K562 (cell line): ENCODE measurements at regions not wholly inside any gene's neighbourhood (a gene's known extent, or its start where the extent isn't known, plus 50 kb on each side); places are given as distances from the start of the nearest gene placed in this dataset.
A peak's percentile ranks its signal among the peaks of the same experiment; 100 is the strongest.

Source experiments
- ATAC-seq: fragments of 200-7000 bp; cut with Tn5 transposase; 3 replicates; pipeline ENCODE4 v1.9.1; 2020; ENCODE audit warnings: moderate library complexity
- BruUV-seq: library from RNA; stranded (reverse); fragments of 400-500 nt; replicated peaks from 2 replicates; lab custom pipeline; 2021; lab: Mats Ljungman, UMichigan
- CTCF ChIA-PET: fragments of 300-600 bp; formaldehyde crosslinking; extraction: SDS; loops from one replicate; lab custom pipeline; 2021; ENCODE audit warnings: low intra/inter-chr PET ratio; lab: Yijun Ruan, JAX
- POLR2A ChIA-PET: fragments of 300-600, 350-650 bp; sonication (Branson Sonifier 250); formaldehyde crosslinking; extraction: SDS; loops from one replicate; lab custom pipeline; 2021; ENCODE audit warnings: antibody characterized with exemption, inconsistent platforms; lab: Yijun Ruan, JAX
- DNase-seq, 4 experiments: peaks; one replicate each; pipeline versions ENCODE4 v3.0.0 to v3.0.0-alpha.2; 2011 to 2018; ENCODE audit warnings: low spot score in 3 of 4, mixed read lengths in 3 of 4; ENCODE audit errors: extremely low read depth in 1 of 4
- FAIRE-seq: peaks from 2 replicates; lab custom pipeline; 2011; peaks lifted over from hg19 to GRCh38; lab: Jason Lieb, UNC
- H2AFZ ChIP-seq: 2 replicates; pipeline ENCODE4 v1.6.0; 2011; ENCODE audit warnings: low read depth, low read length, control low read depth, inconsistent platforms
- H3K27ac ChIP-seq: fragments of 200-600 bp; 3 replicates; pipeline ENCODE4 v1.8.0; 2011; ENCODE audit warnings: low read depth, mild to moderate bottlenecking, control low read depth, inconsistent platforms, low read length, moderate library complexity, mixed read lengths; ENCODE audit errors: extremely low read depth
- H3K27me3 ChIP-seq, 2 experiments: fragments of 300-600 bp in 1 of 2; 2 replicates in 1 of 2; 3 replicates in 1 of 2; pipeline versions ENCODE4 v1.6.0 to v1.8.0; 2011; ENCODE audit warnings: inconsistent platforms in 2 of 2, low read length in 2 of 2, mild to moderate bottlenecking in 1 of 2, mixed read lengths in 1 of 2, moderate library complexity in 1 of 2; ENCODE audit not compliant: control insufficient read depth in 2 of 2, insufficient read depth in 2 of 2
- H3K36me3 ChIP-seq: fragments of 300-600 bp; 3 replicates; pipeline ENCODE4 v1.8.0; 2011; ENCODE audit warnings: mild to moderate bottlenecking, low read length, inconsistent platforms; ENCODE audit not compliant: control insufficient read depth, insufficient read depth
- H3K4me1 ChIP-seq, 2 experiments: fragments of 200-600 bp in 1 of 2; replicated peaks in 1 of 2; 2 replicates in 1 of 2; 3 replicates in 1 of 2; pipeline versions ENCODE4 v1.5.1 to v1.8.0; 2011; ENCODE audit warnings: inconsistent platforms in 2 of 2, low read length in 2 of 2, mild to moderate bottlenecking in 1 of 2, mixed read lengths in 1 of 2, moderate library complexity in 1 of 2; ENCODE audit not compliant: control insufficient read depth in 2 of 2, insufficient read depth in 2 of 2
- H3K4me2 ChIP-seq: 2 replicates; pipeline ENCODE4 v1.6.1; 2011; ENCODE audit warnings: low read length, control low read depth, inconsistent platforms, mixed read lengths; ENCODE audit not compliant: insufficient read depth
- H3K4me3 ChIP-seq: fragments of 200-600 bp; sonication (generic), shearing (Covaris generic); 2 replicates; pipeline ENCODE4 v1.5.1; 2016; ENCODE audit warnings: control low read depth, inconsistent platforms
- H3K79me2 ChIP-seq: fragments of 200-600 bp; 3 replicates; pipeline ENCODE4 v1.8.0; 2011; ENCODE audit warnings: low read length, inconsistent platforms; ENCODE audit not compliant: control insufficient read depth, insufficient read depth
- H3K9ac ChIP-seq, 2 experiments: 2 replicates each; pipeline versions ENCODE4 v1.6.0 to v1.6.1; 2011; ENCODE audit warnings: low read depth in 2 of 2, low read length in 2 of 2, control low read depth in 1 of 2, inconsistent platforms in 1 of 2, mild to moderate bottlenecking in 1 of 2, mixed read lengths in 1 of 2; ENCODE audit not compliant: insufficient read depth in 1 of 2
- H3K9me1 ChIP-seq: one replicate; pipeline ENCODE4 v1.6.0; 2011; ENCODE audit warnings: inconsistent platforms, mild to moderate bottlenecking, low read length, moderate library complexity; ENCODE audit not compliant: control insufficient read depth, insufficient read depth
- H3K9me3 ChIP-seq: replicated peaks from 2 replicates; pipeline ENCODE4 v1.5.1; 2011; ENCODE audit warnings: low read depth, low read length, inconsistent platforms; ENCODE audit not compliant: control insufficient read depth, insufficient read depth
- H4K20me1 ChIP-seq: replicated peaks from 2 replicates; pipeline ENCODE4 v1.6.1; 2011; ENCODE audit warnings: low read length, inconsistent platforms, mixed read lengths; ENCODE audit not compliant: control insufficient read depth, insufficient read depth
- FOXA3 ChIP-seq, 2 experiments: fragments of 450-650 bp in 1 of 2; sonication (generic) in 1 of 2; formaldehyde crosslinking; IDR thresholded peaks in 1 of 2; conservative IDR thresholded peaks in 1 of 2; 2 replicates each; pipeline versions ENCODE4 v1.4.0 to v1.8.0; 2020 to 2022; ENCODE audit warnings: mild to moderate bottlenecking in 2 of 2, missing genetic modification reagents in 1 of 2
- HNRNPL ChIP-seq: fragments of 200-400 bp; formaldehyde crosslinking; IDR thresholded peaks from 2 replicates; pipeline ENCODE4 v1.6.1; 2017; ENCODE audit warnings: low read depth, mild to moderate bottlenecking, low read length
- RHOXF2B ChIP-seq: fragments of 250-450 bp; sonication (Bioruptor Pico); conservative IDR thresholded peaks from 2 replicates; pipeline ENCODE4 v1.5.1; 2021
- SRSF9 ChIP-seq: fragments of 200-400 bp; formaldehyde crosslinking; IDR thresholded peaks from 2 replicates; pipeline ENCODE4 v1.6.1; 2017; ENCODE audit warnings: low read depth, low read length, borderline replicate concordance
- ZFP91 ChIP-seq: sonication (generic); formaldehyde crosslinking; IDR thresholded peaks from 2 replicates; pipeline ENCODE4 v1.8.0; 2022; ENCODE audit warnings: mild to moderate bottlenecking, missing genetic modification reagents
- ZHX1 ChIP-seq: fragments of 150-350 bp; conservative IDR thresholded peaks from 2 replicates; pipeline ENCODE4 v1.6.1; 2014; ENCODE audit warnings: low read length
- ZNF232 ChIP-seq: sonication (generic); formaldehyde crosslinking; IDR thresholded peaks from 2 replicates; pipeline ENCODE4 v1.8.0; 2022; ENCODE audit warnings: mild to moderate bottlenecking, missing genetic modification reagents
- ZNF830 ChIP-seq: fragments of 250-450 bp; sonication (Bioruptor Pico); IDR thresholded peaks from 2 replicates; pipeline ENCODE4 v1.5.0; 2021; ENCODE audit warnings: mild to moderate bottlenecking
- WGBS: fragments of 100-300 bp; shearing (Covaris generic); methylation state at CpG from one replicate; pipeline ENCODE4 v1.1.6; 2016; ENCODE audit warnings: low coverage, mixed read lengths; ENCODE audit not compliant: insufficient coverage; ENCODE audit errors: missing lambda C conversion rate; 5-methylcytosine and 5-hydroxymethylcytosine counted together
- in situ Hi-C: fragments of 300-500 bp; cut with MboI; formaldehyde crosslinking; loops from 4 replicates; pipeline ENCODE4 v1.15.0; 2018; ENCODE audit warnings: inconsistent platforms, mixed read lengths
- intact Hi-C: fragments of 100-400 bp; cut with micrococcal nuclease; formaldehyde crosslinking; loops from 2 replicates; pipeline ENCODE4 v1.14.2; 2022
- TF ChIP-seq, protein P1 (sequence below): sonication (generic); formaldehyde crosslinking; IDR thresholded peaks from 2 replicates; pipeline ENCODE4 v1.8.1; 2023; ENCODE audit warnings: missing genetic modification reagents, mild to moderate bottlenecking, borderline replicate concordance
- TF ChIP-seq, protein P2 (sequence below): fragments of 250-450 bp; sonication (Bioruptor Pico); IDR thresholded peaks from 2 replicates; pipeline ENCODE4 v1.4.0; 2020; ENCODE audit warnings: mild to moderate bottlenecking, moderate library complexity

GRCh38 chr9:19631181-19631580 lies 157.7 kb downstream of the SLC24A2 start (continued):
- no peak for TF ChIP-seq ZHX1

DNA sequence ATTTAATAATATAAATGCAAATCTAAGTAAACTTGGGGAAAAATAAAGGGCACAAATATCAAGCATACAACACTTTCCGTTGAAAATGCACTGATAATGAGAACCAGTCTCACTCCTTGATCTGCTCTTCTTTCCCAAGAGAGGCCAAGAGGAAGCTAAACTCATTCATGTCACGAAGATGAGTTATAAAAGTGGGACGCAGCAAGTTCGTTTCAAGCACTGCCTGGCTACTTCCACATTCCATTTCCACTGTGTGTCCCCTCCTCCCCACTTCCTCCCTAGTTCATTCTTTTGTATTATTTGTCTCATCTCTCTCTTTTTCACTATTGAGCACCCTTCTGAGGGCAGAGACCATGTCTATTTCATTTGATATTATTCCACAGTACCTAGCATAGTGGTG lies 158.1 kb downstream of the SLC24A2 start:
- Histone ChIP-seq H3K4me3 (no peak overlapping the region), H3K9ac (no peak overlapping the region), H4K20me1 (no peaks in the 10 kb centered on the region), H3K4me1 (no peaks in the 10 kb centered on the region; a peak in 1 of 5 replicates), H3K27me3 (no peaks in the 10 kb centered on the region), H3K79me2 (no peaks in the 10 kb centered on the region), H3K9me3 (no peaks in the 10 kb centered on the region), H2AFZ (peak overlapping the region; percentile 34; the same call in 1 of the 2 replicates), H3K9me1 (no peaks in the 10 kb centered on the region), H3K27ac (no peak overlapping the region), H3K36me3 (no peaks in the 10 kb centered on the region), H3K4me2 (no peak overlapping the region)
- ChIA-PET POLR2A (no interaction called here), CTCF (no interaction called here)
- no TSS peak for BruUV-seq
- in situ Hi-C loops, result no loop called here
- intact Hi-C loops, result no loop called here
- ATAC-seq (no peak), DNase-seq (no peak), FAIRE-seq (no peak)
- WGBS, result 5% methylated on average over 4 of the region's 4 CpGs
- TF ChIP-seq, protein P1, sequence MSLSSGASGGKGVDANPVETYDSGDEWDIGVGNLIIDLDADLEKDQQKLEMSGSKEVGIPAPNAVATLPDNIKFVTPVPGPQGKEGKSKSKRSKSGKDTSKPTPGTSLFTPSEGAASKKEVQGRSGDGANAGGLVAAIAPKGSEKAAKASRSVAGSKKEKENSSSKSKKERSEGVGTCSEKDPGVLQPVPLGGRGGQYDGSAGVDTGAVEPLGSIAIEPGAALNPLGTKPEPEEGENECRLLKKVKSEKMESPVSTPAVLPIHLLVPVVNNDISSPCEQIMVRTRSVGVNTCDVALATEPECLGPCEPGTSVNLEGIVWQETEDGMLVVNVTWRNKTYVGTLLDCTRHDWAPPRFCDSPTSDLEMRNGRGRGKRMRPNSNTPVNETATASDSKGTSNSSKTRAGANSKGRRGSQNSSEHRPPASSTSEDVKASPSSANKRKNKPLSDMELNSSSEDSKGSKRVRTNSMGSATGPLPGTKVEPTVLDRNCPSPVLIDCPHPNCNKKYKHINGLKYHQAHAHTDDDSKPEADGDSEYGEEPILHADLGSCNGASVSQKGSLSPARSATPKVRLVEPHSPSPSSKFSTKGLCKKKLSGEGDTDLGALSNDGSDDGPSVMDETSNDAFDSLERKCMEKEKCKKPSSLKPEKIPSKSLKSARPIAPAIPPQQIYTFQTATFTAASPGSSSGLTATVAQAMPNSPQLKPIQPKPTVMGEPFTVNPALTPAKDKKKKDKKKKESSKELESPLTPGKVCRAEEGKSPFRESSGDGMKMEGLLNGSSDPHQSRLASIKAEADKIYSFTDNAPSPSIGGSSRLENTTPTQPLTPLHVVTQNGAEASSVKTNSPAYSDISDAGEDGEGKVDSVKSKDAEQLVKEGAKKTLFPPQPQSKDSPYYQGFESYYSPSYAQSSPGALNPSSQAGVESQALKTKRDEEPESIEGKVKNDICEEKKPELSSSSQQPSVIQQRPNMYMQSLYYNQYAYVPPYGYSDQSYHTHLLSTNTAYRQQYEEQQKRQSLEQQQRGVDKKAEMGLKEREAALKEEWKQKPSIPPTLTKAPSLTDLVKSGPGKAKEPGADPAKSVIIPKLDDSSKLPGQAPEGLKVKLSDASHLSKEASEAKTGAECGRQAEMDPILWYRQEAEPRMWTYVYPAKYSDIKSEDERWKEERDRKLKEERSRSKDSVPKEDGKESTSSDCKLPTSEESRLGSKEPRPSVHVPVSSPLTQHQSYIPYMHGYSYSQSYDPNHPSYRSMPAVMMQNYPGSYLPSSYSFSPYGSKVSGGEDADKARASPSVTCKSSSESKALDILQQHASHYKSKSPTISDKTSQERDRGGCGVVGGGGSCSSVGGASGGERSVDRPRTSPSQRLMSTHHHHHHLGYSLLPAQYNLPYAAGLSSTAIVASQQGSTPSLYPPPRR (CRISPR knock-in tag), result no peak
- TF ChIP-seq, protein P2, sequence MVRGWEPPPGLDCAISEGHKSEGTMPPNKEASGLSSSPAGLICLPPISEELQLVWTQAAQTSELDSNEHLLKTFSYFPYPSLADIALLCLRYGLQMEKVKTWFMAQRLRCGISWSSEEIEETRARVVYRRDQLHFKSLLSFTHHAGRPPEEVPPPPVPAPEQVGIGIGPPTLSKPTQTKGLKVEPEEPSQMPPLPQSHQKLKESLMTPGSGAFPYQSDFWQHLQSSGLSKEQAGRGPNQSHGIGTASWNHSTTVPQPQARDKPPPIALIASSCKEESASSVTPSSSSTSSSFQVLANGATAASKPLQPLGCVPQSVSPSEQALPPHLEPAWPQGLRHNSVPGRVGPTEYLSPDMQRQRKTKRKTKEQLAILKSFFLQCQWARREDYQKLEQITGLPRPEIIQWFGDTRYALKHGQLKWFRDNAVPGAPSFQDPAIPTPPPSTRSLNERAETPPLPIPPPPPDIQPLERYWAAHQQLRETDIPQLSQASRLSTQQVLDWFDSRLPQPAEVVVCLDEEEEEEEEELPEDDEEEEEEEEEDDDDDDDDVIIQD (CRISPR knock-in tag), result no peak
- TF ChIP-seq HNRNPL, result no peak
- TF ChIP-seq ZNF830 (CRISPR knock-in tag), result no peak
- no peak for TF ChIP-seq ZNF232
- TF ChIP-seq RHOXF2B (CRISPR knock-in tag), result no peak
- no peak for TF ChIP-seq SRSF9
- no peak for TF ChIP-seq ZFP91 (CRISPR knock-in tag)
- TF ChIP-seq FOXA3 (CRISPR knock-in tag; conservative IDR thresholded peaks at IDR 0.05 in 1 of 2, IDR thresholded peaks at IDR 0.05 in 1 of 2), result no peak
